Stimulated activated CD4-positive, alpha-beta T cell treated with anti-CD3 and anti-CD28 coated beads, Interleukin-15, amount 100 ng/mL, for 1 hour (primary cell): ENCODE measurements at regions not wholly inside any gene's neighbourhood (a gene's known extent, or its start where the extent isn't known, plus 50 kb on each side); places are given as distances from the start of the nearest gene placed in this dataset.
"Not testable (repeated sequence)": the region's sequence is repeated elsewhere in the genome, so short reads cannot be mapped to it uniquely, and the experiment has no call there.

Source experiments
- DNase-seq, 2 donors: peaks; one replicate each; pipeline ENCODE4 v3.0.0-alpha.2; 2020; ENCODE audit warnings: low read depth in 1 of 2, low spot score in 1 of 2

DNA sequence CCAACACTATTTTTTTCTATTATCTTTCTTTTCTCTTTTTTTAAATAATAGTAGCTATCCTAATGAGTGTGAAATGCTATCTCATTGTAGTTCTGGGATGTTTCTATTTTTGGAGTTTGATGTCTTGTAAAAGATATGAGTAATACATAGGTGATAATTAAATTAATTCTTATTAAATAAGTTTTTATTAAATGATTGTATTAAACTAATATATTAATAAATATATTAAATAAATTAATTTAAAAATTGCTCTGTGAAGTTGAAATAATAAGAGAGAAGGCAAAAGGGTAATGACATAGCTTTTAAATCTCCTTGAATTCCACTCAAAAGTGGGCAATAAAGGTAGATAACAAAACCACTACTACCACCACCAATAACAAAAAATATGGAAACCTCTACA lies 230.2 kb upstream of the SSTR1 start:
- no peak for DNase-seq

DNA sequence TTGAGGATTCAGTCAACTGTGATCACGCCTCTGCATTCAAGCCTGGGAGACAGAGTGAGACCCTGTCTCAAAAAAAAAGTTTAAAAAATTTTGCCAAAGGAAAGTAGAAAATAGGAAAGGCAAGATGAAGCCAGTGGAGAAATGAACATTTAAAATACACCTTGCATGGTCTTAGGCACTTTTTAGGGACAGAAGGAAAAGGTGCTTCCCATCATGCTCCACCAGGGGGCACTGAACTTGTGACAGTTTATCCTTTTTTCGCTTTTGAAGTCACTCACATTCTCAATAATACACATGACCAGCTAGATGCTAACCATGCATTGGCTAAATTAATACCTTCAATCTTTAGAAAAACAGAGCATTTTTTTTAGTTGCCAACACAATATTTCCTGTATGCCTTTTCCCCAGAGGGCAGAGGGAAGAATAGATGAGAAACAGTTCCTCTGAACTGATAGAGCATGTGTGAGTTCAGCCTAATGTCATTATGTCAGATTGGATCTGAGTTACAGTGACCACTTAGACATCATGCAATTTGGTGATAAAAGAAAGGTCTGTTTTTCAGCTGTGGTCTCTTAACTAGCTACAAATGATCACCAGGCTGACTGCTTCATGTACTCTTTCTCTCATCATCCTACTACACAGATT lies 221.8 kb upstream of the SSTR1 start:
- DNase-seq = peak; percentile 3 to 9

DNA sequence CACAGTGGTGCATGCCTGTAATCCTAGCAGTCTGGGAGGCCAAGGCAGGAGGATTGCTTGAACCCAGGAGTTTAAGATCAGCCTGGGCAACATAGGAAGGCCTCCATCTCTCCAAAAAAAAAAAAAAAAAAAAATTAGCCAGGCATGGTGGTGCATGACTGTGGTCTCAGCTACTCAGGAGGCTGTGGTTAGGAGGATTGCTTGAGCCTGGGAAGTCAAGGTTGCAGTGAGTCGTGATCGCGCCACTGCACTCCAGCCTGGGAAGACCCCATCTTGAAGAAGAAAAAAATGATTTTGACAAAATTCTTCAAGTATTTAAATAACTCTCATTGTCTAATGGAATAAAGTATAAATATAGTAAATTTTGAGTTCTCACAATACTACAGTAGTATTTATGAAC lies 219.2 kb upstream of the SSTR1 start:
- DNase-seq = no peak

DNA sequence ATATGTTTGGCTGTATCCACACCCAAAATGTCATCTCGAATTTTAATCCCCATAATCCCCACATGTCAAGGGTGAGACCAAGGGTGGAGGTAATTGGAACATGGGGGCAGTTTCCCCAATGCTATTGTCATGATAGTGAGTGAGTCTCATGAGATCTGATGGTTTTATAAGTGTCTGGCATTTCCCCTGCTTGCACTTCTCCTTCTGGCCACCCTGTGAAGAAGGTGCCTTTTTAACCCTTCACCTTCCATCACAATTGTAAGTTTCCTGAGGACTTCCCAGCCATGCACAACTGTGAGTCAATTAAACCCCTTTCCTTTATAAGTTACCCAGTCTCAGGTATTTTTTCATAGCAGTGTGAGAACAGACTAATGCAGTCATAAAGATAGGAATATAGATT lies 216.7 kb upstream of the SSTR1 start:
- no peak for DNase-seq

DNA sequence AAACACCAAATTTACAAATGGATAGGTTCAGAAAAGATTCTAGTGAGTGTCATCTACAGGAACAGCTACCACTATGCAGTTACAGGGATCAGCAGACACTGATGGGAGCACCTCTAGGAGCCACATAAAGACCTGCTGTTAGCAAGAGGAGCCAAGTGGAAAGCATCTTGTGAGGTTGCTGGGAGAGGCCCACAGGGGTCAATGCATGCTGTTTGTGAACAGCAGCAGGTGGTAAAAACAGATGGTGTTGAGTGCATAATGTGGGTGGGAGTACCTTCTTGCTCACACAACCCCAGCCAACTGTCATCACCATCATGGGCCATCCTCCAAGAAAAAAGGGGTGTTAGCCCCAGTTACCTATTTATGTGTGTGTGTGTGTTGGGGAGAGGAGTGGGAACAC lies 215.2 kb upstream of the SSTR1 start:
- no peak for DNase-seq

DNA sequence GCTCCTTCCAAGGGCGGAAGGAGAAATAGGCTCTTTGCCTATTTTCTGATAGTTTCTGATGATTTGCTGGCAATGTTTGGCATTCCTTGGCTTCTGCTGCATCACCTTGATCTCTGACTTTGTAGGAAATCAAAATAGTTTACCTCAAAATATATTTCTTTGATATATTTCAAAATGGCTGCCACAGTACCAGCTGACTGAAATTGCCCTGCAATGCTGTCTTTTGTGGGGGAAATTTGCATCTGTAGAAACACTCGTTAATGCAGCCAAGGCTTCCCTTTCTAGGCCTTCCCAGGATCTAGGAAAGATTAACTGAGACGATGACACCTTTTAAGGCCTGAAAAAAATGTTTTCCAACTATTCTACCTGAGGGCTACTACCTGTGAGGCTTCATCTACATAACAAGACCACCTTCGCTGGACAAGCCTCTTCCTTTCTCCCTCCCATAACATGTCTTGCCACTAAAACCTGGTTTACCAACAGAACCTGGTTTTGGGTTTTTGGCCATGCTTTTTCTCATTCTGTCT lies 212.8 kb upstream of the SSTR1 start:
- no peak for DNase-seq

DNA sequence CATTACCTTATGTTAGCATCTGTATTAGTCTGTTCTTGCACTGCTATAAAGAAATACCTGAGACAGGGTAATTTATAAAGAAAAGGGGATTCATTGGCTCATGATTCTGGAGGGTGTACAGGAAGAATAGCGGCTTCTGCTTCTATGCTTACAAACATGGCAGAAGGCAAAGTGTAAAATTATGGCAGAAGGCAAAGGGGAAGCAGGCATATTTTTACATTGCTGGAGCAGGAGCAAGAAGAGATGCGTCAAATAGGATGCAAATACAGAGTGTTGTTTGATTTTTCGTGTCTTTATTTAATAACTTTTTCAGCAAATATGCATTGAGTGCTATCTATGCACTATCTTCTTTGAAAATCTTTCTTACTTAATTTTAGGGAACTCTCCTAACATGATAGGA lies 210.7 kb upstream of the SSTR1 start:
- DNase-seq = no peak

DNA sequence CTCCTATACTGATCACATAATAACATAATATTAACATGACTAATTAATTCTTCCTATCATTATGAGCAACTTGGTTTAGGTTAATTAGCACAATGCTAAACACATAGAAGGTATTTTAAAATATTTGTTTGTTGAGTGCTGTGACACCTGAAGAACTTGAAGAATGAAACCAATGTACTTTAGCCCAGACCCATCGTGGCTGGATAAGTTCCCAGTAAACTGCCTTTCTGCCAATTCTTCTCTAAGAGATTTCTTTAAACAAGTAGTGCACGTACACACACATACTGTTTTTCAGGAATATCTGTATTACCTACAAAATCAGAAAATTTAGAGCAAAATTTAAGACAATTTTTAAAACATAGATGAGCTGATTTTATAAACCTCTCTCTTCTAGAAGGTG lies 207.4 kb upstream of the SSTR1 start:
- no peak for DNase-seq

DNA sequence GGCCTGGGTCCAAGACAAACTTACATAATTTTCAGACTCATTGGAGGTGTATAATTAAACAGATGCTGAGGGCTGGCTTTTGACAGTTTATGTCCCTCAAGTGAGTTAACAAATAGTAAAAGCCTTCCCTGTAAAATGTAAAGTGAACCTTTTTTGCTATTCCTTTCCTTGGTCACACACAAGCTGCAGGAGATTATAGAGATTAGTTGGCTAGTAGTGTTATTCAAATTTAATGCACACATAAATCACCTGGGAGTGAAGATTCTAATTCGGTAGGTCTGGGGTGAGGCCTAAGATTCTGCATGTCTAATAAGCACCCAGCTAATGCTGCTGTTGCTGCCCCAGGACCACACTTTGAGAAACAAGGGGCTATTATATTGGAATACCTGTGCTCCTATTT lies 206.2 kb upstream of the SSTR1 start:
- no peak for DNase-seq

DNA sequence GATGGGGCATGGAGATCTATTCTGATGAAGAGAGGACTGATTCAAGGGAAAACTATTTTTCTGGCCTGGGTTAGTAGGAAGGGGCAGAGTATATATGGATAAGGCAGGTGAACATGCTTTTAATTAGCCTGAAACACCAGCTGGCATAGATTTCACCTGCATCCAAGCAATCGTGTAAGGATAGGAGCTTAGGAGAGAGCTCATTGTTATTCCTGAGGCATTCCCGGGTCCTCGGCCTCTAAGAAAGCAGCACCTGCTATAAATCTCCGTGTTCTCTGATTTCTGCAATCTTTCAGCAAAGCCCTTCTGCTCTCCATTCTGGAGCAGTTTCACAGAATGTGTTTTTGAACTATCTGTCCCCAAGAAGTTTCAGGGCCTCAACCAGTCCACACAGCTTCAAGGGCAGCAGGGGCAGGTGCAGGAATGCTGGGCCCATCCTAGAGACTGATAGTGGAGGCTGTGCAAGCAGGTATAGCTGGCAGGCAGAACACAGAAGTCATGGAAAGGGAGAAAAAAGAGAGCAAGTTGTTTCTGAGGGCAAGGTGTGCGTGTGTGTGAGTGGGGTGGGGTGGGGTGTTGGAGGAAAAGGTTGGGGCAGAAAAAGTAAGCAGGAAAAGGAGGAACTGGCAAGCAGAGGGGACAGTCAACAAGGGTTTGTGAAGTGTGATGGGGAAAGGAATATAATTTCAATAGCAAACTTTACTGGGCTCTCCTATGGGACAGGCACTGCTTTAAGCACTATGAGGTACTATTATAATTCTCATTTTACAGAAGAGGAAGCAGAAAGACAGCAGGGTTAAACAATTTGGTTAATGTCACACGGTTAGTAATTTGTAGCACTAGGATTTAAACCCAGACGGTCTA lies 203.7 kb upstream of the SSTR1 start:
- no peak for DNase-seq

DNA sequence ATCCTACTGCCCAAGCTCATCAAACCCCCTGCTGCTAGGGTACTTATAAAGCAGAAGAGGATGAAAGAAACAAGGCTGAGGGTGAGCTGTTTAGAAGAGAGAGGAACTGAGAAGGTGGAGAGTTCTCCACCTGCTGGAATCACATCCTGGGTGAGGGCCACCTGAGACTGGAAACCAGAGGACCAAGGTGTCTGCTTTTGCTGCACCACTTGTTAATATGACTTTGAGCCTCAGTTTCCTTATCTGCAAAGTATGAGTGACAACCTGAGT lies 203.2 kb upstream of the SSTR1 start:
- no peak for DNase-seq

DNA sequence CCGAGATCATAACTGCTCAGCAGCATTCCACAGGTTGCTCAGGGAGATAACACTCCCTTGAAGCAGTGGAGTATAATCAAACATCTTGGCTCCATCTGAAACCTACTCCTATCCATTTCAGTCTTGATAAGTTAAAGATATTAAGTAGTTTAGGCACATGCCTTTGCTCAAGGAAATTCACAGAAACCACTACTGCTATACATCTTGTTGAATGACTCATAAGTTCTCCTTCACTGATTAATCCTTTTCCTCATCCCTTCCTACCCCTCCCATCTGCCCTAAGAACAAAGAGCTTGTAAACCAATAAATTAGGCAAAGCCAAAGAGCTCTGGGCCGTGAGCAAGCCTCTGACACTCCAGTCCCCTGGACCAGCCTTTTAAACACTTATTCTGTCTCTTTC lies 196.5 kb upstream of the SSTR1 start:
- DNase-seq = not testable (repeated sequence)

DNA sequence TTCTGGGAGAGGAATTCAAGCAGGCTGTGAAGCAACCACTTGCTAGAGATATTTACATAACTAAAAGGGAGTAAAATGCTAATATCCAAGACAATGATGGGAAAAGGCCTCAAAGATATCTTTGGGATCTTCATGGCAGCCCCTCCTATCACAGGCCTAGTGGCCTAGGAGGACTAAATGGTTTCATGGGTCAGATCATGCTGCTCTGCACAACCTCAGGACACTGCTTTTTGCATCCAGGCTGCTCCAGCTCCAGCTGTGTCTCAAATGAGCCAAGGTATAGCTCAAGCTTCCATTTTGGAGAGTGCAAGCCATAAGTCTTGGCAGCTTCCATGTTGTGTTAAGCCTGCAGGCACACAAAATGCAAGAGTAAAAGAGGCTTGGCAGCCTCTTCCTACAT lies 195.6 kb upstream of the SSTR1 start:
- no peak for DNase-seq

DNA sequence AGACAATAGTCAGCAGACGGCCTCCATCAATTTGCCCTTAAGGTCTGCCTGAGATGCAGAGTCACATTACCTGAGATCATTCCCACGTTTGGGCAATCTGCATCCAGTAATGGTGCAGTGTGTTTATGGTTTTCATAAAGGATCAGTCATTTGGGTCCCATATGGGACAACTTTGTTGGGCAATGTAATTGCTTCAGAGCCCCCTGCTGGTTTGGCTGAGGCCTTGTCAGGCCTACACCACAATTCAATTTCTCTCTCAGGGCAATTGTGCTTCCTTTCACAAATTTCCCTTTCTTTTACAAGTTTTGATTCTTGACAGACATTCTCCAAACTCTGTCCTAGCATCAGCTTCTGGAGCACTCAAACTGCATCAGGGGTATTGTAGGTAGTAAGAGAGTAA lies 191.2 kb upstream of the SSTR1 start:
- no peak for DNase-seq

DNA sequence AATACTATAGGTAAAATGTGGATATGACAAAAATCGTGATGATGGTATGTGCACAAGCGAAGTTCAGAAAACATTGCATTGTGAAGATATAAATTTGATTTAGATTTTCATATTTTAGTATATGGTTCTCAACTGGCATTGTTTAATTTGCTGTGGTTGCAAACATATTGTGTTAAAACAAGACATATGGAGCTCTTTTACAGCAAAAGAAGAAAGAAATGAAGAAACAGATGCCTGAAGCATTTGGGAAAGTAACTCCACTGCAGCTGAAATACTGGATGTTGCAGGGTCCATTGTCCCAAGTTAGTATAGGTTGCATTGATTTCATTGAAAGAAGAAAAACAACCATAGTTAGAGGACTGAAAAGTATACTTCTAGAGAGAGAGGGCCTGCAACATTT lies 185.8 kb upstream of the SSTR1 start:
- no peak for DNase-seq

DNA sequence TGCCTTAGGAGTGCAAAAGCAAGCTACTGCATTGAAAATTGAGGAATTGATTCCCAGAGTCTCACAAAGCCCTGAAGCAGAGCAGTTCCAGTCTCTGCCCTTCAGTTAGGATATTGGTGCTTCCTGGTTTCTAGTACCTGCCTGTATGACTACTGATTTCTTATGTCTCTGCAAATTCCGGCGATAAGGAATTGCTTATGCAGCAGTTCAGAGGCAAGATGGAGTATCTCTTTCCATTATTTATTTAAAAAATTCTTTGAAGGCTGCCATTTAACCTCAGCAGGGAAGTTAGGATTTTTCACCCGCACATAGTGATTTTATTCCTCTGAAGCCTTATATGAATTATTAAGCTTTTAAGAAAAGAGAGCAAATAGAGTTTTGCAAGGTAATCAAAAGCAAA lies 184.9 kb upstream of the SSTR1 start:
- no peak for DNase-seq

DNA sequence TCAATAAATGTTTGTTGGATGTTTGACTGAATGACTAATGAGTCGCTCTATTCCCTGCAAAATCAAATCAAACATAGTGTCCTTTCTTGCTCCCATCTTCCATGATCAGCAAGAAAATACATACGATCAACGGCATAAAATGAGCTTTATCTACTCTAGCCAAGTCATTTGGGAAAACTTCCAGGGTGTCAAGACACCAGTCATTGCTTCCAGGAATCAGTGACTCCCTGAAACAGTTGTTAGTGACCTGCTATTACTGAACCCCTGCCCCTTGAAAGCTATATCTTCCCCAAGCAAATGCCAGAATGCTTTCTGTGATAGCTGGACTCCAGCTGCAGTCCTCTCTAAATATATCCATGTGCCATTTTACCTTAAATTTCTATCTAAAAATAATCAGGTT lies 169.5 kb upstream of the SSTR1 start:
- DNase-seq = no peak

DNA sequence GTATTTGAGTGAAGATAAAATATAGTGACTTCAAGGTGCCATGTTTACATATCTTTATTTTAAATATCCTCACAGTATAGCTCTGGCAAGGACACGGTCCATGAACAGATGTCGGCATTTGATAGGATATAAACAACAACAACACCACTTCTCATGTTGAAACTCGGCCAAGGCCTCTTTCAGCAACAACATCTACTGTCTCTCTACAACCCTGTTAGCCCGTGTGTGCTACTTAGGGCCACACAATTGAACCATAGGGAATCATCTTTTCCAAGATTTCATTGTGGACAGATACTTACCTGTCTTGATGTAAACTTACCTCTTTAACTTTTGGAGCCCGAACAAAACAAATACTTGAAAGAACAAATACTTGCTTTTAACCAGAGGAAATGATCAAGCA lies 168.7 kb upstream of the SSTR1 start:
- no peak for DNase-seq

DNA sequence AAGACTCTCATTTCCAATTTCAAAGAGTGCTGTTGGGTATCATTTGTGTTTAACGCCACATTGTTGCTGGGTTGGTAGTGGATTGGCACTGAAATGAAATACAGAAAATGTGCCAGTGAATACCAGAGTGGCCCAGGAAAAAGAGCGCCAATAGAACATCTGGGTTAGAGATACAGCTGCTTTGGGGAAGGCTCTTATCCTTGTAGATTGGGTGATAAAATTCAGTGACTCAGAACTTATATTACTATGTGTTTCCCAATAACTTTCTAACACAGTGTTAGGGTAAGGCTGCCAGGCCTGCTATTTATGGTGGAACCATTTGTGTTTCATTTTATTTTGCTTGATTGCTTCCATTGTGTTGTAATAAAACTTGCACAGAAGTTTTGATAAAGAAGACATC lies 168.2 kb upstream of the SSTR1 start:
- no peak for DNase-seq

DNA sequence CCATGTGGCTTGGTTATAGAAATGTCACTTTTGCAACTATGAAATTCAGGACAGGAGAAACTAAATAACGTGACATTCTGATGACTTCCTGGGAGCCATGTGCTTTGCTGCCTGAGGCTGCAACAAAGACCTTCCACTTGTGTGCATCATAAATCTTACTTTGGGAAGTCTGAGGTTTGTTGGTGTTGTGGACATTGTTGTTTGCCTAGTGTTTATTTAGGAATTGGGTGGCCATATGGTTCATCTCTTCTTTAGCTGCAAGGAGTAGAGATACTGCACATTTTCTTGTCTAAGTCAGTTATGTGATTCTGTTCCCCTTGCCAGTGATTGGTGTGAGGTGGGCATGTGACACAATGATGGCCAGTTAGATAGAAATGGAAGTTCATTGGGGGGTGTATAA lies 167.3 kb upstream of the SSTR1 start:
- DNase-seq = no peak

DNA sequence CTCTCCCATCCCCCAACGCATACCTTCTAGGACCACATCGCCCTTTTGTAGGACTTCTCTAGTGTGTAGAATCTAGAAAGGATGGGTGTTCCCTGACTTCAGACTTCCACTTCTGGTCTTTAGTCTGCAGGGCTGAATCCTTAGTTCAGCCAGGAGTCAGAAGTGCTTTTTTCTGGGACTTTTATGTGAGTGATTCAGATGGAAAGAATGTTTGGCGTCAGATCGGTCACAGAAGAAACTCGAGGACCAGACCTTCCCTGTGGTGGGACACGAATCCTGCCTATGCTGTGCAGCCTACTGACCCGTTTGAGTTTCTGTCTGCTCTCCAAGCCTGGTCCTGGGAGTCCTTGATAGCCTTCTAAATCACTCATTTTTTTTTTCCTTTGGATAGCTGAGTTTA lies 165.4 kb upstream of the SSTR1 start:
- no peak for DNase-seq

DNA sequence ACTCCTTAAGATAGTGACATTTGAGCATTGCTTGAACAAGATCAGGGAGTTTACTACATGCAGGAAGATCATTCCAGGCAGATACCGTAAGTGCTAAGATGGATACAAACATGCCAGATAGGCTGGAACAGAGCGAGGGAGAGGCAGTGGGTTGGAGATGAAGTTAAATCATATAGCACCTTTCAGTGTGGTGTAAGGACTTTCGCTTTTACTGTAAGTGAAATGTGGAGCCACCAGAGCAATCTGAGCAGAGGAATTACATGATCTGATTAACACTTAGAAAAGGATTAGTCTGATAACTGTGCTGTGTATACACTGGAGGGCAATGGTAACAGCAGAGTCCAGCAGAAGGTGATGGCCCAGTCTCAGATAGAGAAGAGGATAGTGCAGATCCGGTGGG lies 163.0 kb upstream of the SSTR1 start:
- DNase-seq = no peak

DNA sequence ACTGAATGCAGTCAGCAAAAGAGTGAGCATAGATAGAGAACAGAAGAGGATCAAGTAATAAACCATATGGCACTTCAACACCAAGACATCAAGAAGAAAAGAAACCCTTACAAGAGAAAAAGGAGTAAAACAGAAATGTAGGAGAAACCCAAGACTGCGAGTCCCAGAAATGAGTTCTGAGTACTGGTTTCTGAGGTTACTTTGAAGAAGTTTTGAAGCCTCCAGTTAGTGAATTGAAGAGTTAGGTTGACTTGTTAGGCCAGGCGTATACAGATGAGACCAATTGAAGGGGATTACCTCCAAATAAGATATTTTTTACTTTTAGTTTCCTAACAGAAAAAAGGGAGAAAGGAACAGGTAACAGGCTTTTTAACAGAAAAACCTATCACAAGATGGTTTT lies 162.2 kb upstream of the SSTR1 start:
- no peak for DNase-seq
